ENCODE measurements at regions not wholly inside any gene's neighbourhood (a gene's known extent, or its start where the extent isn't known, plus 50 kb on each side); places are given as distances from the start of the nearest gene placed in this dataset.
"Not testable (repeated sequence)": the region's sequence is repeated elsewhere in the genome, so short reads cannot be mapped to it uniquely, and the experiment has no call there.

GRCh38 chr1:79929356-79929755 lies 922.8 kb upstream of the ADGRL4 start:
- no peak overlapping the region for H3K27ac Mint-ChIP-seq
- H3K36me3 Mint-ChIP-seq, result no peaks in the 10 kb centered on the region
- peaks cover 0 to 4% (median 0%) of the 10 kb centered on the region in 3 donors for H3K27me3 Mint-ChIP-seq (ENCODE audit: low read depth in 3 of 3)
- H3K4me1 Mint-ChIP-seq, result no peaks in the 10 kb centered on the region
- H3K4me3 Mint-ChIP-seq, result no peak overlapping the region
- no peak for DNase-seq
- peaks cover 18 to 46% (median 34%) of the 10 kb centered on the region in 6 donors for H3K9me3 Mint-ChIP-seq

- Mint-ChIP-seq H3K4me1 (no peaks in the 10 kb centered on the region), H3K27me3 (ENCODE audit: low read depth in 3 of 3) (peaks cover 0 to 4% (median 0%) of the 10 kb centered on the region in 3 donors), H3K9me3 (peaks cover 18 to 47% (median 32%) of the 10 kb centered on the region in 6 donors), H3K27ac (no peak overlapping the region), H3K36me3 (no peaks in the 10 kb centered on the region), H3K4me3 (no peak overlapping the region)
- no peak for DNase-seq
Measured at GRCh38 chr1:79928901-79929300, 922.4 kb upstream of the ADGRL4 start.

DNA sequence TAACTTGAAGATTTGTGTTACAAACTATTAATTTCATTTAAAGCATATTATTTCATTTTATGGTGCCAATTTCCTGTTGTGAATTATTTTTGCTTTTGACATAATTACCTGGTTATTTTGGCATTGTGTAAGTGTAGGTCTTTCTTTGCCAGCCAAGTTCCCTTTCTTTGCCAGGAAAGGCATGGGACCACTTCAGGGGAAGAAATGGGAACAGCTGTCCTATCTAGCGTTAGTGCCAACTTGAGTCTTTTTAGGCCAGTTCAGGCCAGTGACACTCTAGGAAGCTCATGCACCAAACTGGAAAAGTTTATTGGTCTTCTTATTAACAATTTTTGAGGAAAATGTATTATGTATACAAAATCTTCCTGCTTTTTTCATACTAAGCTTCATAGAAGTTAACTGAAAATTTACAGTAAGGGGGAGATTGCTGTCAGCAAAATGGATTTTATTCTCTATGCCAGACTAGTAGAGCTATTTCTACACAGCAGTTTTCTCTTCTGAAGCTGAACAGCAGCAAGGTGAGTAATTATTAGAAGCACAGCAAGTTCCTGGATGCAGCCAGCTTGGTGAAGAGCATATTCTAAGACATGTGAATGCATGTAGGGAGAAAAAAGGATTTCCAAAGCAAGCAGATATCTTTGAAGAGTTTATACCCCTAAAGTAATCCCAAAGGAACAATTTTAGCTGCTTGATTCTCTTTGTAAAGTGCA lies 914.6 kb upstream of the ADGRL4 start:
- DNase-seq, result no peak
- no peak overlapping the region for H3K27ac Mint-ChIP-seq
- no peak overlapping the region for H3K4me3 Mint-ChIP-seq
- H3K9me3 Mint-ChIP-seq, result peaks cover 21 to 53% (median 45%) of the 10 kb centered on the region in 6 donors
- peaks cover 0 to 2% (median 2%) of the 10 kb centered on the region in 3 donors for H3K27me3 Mint-ChIP-seq (ENCODE audit: low read depth in 3 of 3)
- H3K4me1 Mint-ChIP-seq, result no peaks in the 10 kb centered on the region
- H3K36me3 Mint-ChIP-seq, result peaks cover 0 to 3% (median 0%) of the 10 kb centered on the region in 3 donors

DNA sequence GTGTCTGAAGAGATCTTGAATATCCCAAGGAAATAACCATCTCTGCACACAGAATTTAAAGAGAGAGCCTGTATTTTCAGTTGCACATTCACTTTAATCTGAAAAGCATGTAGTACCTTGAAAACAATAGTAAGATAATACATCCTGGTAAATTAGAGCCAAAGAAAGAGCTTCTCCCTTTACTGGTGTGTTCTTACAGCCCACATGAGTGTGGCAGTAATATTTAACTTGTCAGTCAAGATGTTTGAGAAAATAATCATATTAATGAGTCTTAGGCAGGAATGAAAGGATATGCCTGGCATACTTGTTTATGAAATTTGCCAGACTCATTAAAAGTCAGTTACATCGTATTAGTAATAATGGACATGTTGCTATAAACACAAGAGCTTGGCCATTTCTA lies 908.4 kb upstream of the ADGRL4 start:
- Mint-ChIP-seq H3K36me3 (no peaks in the 10 kb centered on the region), H3K9me3 (peaks cover 16 to 46% (median 27%) of the 10 kb centered on the region in 6 donors), H3K4me3 (no peak overlapping the region), H3K27me3 (ENCODE audit: low read depth in 3 of 3) (peaks cover 0 to 2% (median 0%) of the 10 kb centered on the region in 3 donors), H3K4me1 (no peaks in the 10 kb centered on the region), H3K27ac (no peak overlapping the region)
- DNase-seq, result no peak

- no peak for DNase-seq
- Mint-ChIP-seq H3K4me1 (no peaks in the 10 kb centered on the region), H3K27ac (no peak overlapping the region), H3K4me3 (no peak overlapping the region), H3K9me3 (peaks cover 13 to 45% (median 23%) of the 10 kb centered on the region in 6 donors), H3K27me3 (ENCODE audit: low read depth in 3 of 3) (peaks cover 0 to 2% (median 0%) of the 10 kb centered on the region in 3 donors), H3K36me3 (no peaks in the 10 kb centered on the region)
Measured at GRCh38 chr1:79912813-79913212, 906.3 kb upstream of the ADGRL4 start.

DNA sequence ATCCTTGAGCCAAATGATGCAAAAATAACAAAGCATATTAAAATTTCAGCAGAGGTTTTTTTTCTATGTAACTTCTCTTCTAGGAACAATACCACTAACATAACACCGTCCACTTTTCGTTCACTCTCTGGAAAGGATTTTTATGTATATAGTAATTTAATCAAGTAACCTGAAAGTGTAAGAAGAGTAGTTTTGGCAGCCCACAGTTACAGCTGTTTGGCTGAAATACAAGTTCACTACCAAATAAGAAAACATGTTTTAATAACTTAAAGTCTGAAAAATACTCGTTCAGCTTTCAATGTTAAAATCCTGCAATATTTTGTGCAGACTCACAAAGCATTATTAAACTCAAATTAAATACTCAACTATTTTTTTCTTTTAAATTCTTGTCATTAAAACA lies 896.8 kb upstream of the ADGRL4 start:
- H3K4me3 Mint-ChIP-seq, result no peak overlapping the region
- no peak for DNase-seq
- peaks cover 0 to 4% (median 2%) of the 10 kb centered on the region in 3 donors for H3K27me3 Mint-ChIP-seq (ENCODE audit: low read depth in 3 of 3)
- no peak overlapping the region for H3K27ac Mint-ChIP-seq
- H3K36me3 Mint-ChIP-seq, result peaks cover 0 to 4% (median 0%) of the 10 kb centered on the region in 3 donors
- peaks cover 12 to 80% (median 32%) of the 10 kb centered on the region in 6 donors for H3K9me3 Mint-ChIP-seq
- no peaks in the 10 kb centered on the region for H3K4me1 Mint-ChIP-seq

DNA sequence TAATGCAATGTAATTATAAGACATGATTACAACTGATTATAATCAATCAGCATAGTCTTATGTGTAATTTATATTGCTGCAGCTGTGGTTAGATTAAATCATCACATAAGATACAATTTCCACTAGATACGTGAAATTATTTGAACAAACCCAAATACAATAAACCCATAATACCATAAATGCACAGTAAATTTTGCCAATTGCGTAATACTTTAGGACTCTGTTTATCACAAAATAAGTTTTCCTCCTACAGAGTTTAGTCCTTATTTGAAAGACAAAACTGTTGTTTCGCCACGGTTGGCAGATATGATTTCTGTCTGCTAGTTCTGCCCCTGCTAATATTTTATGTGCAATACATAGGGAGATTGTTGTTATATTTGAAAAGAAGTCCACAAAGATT lies 895.9 kb upstream of the ADGRL4 start:
- Mint-ChIP-seq H3K4me1 (no peaks in the 10 kb centered on the region), H3K27me3 (ENCODE audit: low read depth in 3 of 3) (peaks cover 0 to 4% (median 2%) of the 10 kb centered on the region in 3 donors), H3K4me3 (no peak overlapping the region), H3K9me3 (peaks cover 12 to 78% (median 31%) of the 10 kb centered on the region in 6 donors), H3K27ac (no peak overlapping the region), H3K36me3 (peaks cover 0 to 4% (median 0%) of the 10 kb centered on the region in 3 donors)
- no peak for DNase-seq

DNA sequence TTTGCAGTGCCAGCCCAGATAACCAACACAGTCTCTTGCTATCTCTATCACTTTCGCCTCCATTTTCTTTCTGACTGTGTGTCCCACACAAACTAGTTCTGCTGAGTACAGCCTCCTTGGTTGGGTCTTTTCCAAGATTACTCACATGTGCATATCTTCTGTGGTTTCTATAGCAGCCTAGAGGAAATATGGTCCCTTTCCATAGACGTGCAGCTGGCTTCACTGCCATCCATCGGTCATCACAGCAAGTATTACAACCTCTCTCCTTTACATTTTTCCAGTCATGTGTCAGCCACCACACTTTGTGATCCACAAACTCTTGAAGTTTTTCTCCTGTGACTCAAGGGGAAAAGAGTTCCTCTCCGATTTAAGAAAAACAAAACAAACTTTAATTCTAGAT lies 893.4 kb upstream of the ADGRL4 start:
- Mint-ChIP-seq H3K27me3 (ENCODE audit: low read depth in 3 of 3) (peaks cover 0 to under 1% (median 0%) of the 10 kb centered on the region in 3 donors), H3K27ac (no peak overlapping the region), H3K4me1 (no peaks in the 10 kb centered on the region), H3K9me3 (peaks cover 9 to 63% (median 26%) of the 10 kb centered on the region in 6 donors), H3K36me3 (no peaks in the 10 kb centered on the region), H3K4me3 (no peak overlapping the region)
- DNase-seq, result no peak

DNA sequence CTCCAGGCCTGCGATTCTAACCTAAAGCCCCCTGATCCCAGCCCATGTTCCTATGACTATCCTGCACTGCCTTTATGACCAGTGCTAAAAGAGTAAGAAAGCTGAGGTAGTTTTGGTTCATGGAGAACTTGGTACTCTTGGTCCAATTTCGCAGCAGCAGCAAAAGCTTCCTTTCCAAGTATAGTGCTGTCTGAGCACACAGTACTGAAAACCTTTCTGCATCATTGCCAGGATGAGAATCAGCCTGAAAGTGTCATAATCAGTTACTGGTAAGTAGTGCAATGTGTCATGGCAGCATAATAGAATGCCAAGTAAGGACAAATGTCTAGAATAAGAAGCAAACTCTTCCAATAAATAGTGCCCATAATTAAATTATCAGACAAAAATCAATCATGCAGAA lies 889.6 kb upstream of the ADGRL4 start:
- Mint-ChIP-seq H3K36me3 (no peaks in the 10 kb centered on the region), H3K4me1 (no peaks in the 10 kb centered on the region), H3K9me3 (peaks cover 13 to 60% (median 42%) of the 10 kb centered on the region in 6 donors), H3K27me3 (ENCODE audit: low read depth in 3 of 3) (peaks cover 0 to 2% (median 0%) of the 10 kb centered on the region in 3 donors), H3K4me3 (no peak overlapping the region), H3K27ac (no peak overlapping the region)
- no peak for DNase-seq

DNA sequence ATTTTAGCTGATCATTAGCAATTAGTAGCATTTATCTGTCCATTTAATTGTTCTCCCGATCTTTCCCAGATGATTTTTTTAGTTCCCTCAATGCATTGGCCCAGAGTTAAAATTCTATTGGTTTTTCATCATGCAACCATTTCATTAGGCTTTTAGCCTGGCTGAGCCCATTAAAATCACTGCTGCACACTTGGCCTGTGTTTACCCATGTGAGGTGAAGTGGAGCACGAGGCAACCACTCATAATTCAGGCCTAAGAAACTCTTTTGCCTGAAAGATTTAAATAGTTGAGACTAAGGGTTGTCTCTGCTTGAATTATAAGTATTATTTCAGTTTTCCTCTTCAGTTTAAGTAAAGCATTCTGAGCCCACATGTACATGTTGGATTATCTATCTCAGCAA lies 889.0 kb upstream of the ADGRL4 start:
- Mint-ChIP-seq H3K27ac (no peak overlapping the region), H3K27me3 (ENCODE audit: low read depth in 3 of 3) (peaks cover 0 to 2% (median 0%) of the 10 kb centered on the region in 3 donors), H3K9me3 (peaks cover 15 to 66% (median 47%) of the 10 kb centered on the region in 6 donors), H3K4me1 (no peaks in the 10 kb centered on the region), H3K4me3 (no peak overlapping the region), H3K36me3 (no peaks in the 10 kb centered on the region)
- DNase-seq, result no peak

- not testable (repeated sequence) for H3K27ac Mint-ChIP-seq; DNase-seq; H3K36me3 Mint-ChIP-seq; H3K4me3 Mint-ChIP-seq; H3K4me1 Mint-ChIP-seq; H3K27me3 Mint-ChIP-seq (ENCODE audit: low read depth in 3 of 3)
- peaks cover 15 to 58% (median 48%) of the 10 kb centered on the region in 6 donors for H3K9me3 Mint-ChIP-seq
Measured at GRCh38 chr1:79894129-79894528, 887.6 kb upstream of the ADGRL4 start.

- H3K4me3 Mint-ChIP-seq, result no peak overlapping the region
- DNase-seq, result no peak
- H3K4me1 Mint-ChIP-seq, result no peaks in the 10 kb centered on the region
- no peak overlapping the region for H3K27ac Mint-ChIP-seq
- H3K9me3 Mint-ChIP-seq, result peaks cover 9 to 60% (median 52%) of the 10 kb centered on the region in 6 donors
- H3K36me3 Mint-ChIP-seq, result peaks cover 0 to 4% (median 3%) of the 10 kb centered on the region in 3 donors
- H3K27me3 Mint-ChIP-seq (ENCODE audit: low read depth in 3 of 3), result no peaks in the 10 kb centered on the region
Measured at GRCh38 chr1:79887059-79887458, 880.5 kb upstream of the ADGRL4 start.

DNA sequence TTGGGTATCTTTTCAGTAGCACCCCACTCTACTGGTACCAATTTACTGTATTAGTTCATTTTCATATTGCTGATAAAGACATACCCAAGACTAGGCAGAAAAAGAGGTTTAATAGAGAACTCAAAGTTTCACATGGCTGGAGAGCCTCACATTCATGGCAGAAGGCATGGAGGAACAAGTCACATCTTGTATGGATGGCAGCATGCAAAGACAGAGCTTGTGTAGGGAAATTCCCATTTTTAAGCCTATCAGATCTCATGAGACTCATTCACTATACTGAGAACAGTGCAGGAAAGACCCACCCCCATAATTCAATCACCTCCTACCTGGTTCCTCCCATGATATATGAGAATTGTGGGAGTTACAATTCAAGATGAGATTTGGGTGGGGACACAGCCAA lies 878.6 kb upstream of the ADGRL4 start:
- no peak for DNase-seq
- Mint-ChIP-seq H3K4me1 (no peaks in the 10 kb centered on the region), H3K27me3 (ENCODE audit: low read depth in 3 of 3) (no peaks in the 10 kb centered on the region), H3K9me3 (peaks cover 8 to 54% (median 42%) of the 10 kb centered on the region in 6 donors), H3K4me3 (no peak overlapping the region), H3K36me3 (peaks cover 0 to 4% (median 3%) of the 10 kb centered on the region in 3 donors), H3K27ac (no peak overlapping the region)

GRCh38 chr1:79877086-79877485 lies 870.6 kb upstream of the ADGRL4 start:
- Mint-ChIP-seq H3K9me3 (peaks cover 19 to 71% (median 49%) of the 10 kb centered on the region in 6 donors), H3K27ac (no peak overlapping the region), H3K27me3 (ENCODE audit: low read depth in 3 of 3) (peaks cover 0 to 1% (median 0%) of the 10 kb centered on the region in 3 donors), H3K4me3 (no peak overlapping the region), H3K4me1 (no peaks in the 10 kb centered on the region), H3K36me3 (peaks cover 0 to 3% (median 0%) of the 10 kb centered on the region in 3 donors)
- DNase-seq, result no peak
